ENCODE measurements at regions not wholly inside any gene's neighbourhood (a gene's known extent, or its start where the extent isn't known, plus 50 kb on each side); places are given as distances from the start of the nearest gene placed in this dataset.

- H3K27ac ChIP-seq (ENCODE audit: insufficient read length, low read depth, low read length), result no peak overlapping the region
- no CpG with 5 or more reads among the region's 2 CpGs for WGBS (ENCODE audit: extremely low coverage, insufficient read length, low lambda C conversion rate)
- no peaks in the 10 kb centered on the region for H3K79me2 ChIP-seq (ENCODE audit: insufficient read depth, low read length)
Observed at GRCh38 chr1:238549137-238549536, 658.4 kb upstream of the ZP4 start.

More at GRCh38 chr1:238549137-238549536, 658.4 kb upstream of the ZP4 start:
- Histone ChIP-seq H3K27me3 (ENCODE audit: insufficient read depth, low read length) (no peaks in the 10 kb centered on the region), H3K4ac (ENCODE audit: low read depth, low read length) (no peak overlapping the region), H3T11ph (ENCODE audit: low read length) (no peak overlapping the region), H2BK5ac (ENCODE audit: insufficient read length, low read length) (no peak overlapping the region), H3K23me2 (ENCODE audit: insufficient read length, low read depth, low read length, poor library complexity, severe bottlenecking) (no peaks in the 10 kb centered on the region), H4K5ac (ENCODE audit: insufficient read length, low read depth, low read length) (no peak overlapping the region), H3K56ac (ENCODE audit: insufficient read length, low read depth, low read length) (no peak overlapping the region), H4K91ac (ENCODE audit: insufficient read length, low read depth, low read length) (no peak overlapping the region), H3K4me2 (ENCODE audit: insufficient read depth, insufficient read length, low read length) (no peak overlapping the region), H2BK15ac (ENCODE audit: low read depth, low read length) (no peak overlapping the region), H2AK5ac (ENCODE audit: insufficient read length, low read length) (no peak overlapping the region), H4K20me1 (ENCODE audit: control insufficient read depth, insufficient read depth, insufficient read length) (no peaks in the 10 kb centered on the region), H3K79me1 (ENCODE audit: insufficient read depth, low read depth, low read length, poor library complexity, severe bottlenecking) (no peaks in the 10 kb centered on the region), H3K23ac (ENCODE audit: insufficient read length, low read depth, low read length) (no peak overlapping the region), H2BK120ac (ENCODE audit: low read depth, low read length, poor library complexity, severe bottlenecking) (no peak overlapping the region), H3K9ac (ENCODE audit: extremely low read depth, insufficient read length, low read length) (no peak overlapping the region), H3K9me3 (ENCODE audit: control insufficient read depth, low read depth, low read length) (no peaks in the 10 kb centered on the region), H2AFZ (ENCODE audit: low read length) (no peak overlapping the region), H3K18ac (ENCODE audit: insufficient read length, low read depth, low read length) (no peak overlapping the region), H2BK12ac (ENCODE audit: insufficient read length, low read depth, low read length) (no peak overlapping the region), H3K14ac (ENCODE audit: insufficient read depth, low read length) (no peak overlapping the region), H3K4me1 (ENCODE audit: insufficient read depth, low read length) (no peaks in the 10 kb centered on the region), H4K8ac (replicated peaks; ENCODE audit: insufficient read length, low read depth, low read length) (no peak overlapping the region), H2BK20ac (ENCODE audit: low read depth, low read length, poor library complexity, severe bottlenecking) (no peak overlapping the region)
- Mint-ChIP-seq H3K9me3 (peaks cover 22 to 27% of the 10 kb centered on the region in 2 experiments), H3K36me3 (ENCODE audit: insufficient read depth in 1 of 3, low read depth in 3 of 3) (peaks cover 4 to 19% (median 15%) of the 10 kb centered on the region in 3 experiments; a peak in 5 of 7 replicates), H3K27ac (no peak overlapping the region), H3K27me3 (ENCODE audit: low read depth) (no peaks in the 10 kb centered on the region), H3K4me3 (no peak overlapping the region), H3K4me1 (peaks cover 0 to 4% of the 10 kb centered on the region in 2 experiments; a peak in 1 of 4 replicates)
- DNase-seq, result no peak
- no peak for TF ChIP-seq CTCF (conservative IDR thresholded peaks at IDR 0.05)
